ENCODE measurements at regions not wholly inside any gene's neighbourhood (a gene's known extent, or its start where the extent isn't known, plus 50 kb on each side); places are given as distances from the start of the nearest gene placed in this dataset.

GRCh38 chr15:35736150-35736549 is 190.2 kb upstream of the DPH6 start:
- TF ChIP-seq, protein P1, sequence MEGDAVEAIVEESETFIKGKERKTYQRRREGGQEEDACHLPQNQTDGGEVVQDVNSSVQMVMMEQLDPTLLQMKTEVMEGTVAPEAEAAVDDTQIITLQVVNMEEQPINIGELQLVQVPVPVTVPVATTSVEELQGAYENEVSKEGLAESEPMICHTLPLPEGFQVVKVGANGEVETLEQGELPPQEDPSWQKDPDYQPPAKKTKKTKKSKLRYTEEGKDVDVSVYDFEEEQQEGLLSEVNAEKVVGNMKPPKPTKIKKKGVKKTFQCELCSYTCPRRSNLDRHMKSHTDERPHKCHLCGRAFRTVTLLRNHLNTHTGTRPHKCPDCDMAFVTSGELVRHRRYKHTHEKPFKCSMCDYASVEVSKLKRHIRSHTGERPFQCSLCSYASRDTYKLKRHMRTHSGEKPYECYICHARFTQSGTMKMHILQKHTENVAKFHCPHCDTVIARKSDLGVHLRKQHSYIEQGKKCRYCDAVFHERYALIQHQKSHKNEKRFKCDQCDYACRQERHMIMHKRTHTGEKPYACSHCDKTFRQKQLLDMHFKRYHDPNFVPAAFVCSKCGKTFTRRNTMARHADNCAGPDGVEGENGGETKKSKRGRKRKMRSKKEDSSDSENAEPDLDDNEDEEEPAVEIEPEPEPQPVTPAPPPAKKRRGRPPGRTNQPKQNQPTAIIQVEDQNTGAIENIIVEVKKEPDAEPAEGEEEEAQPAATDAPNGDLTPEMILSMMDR (IDR thresholded peaks at IDR 0.05): no peak
- TF ChIP-seq POLR2A (IDR thresholded peaks at IDR 0.05): no peak
